ENCODE measurements at regions not wholly inside any gene's neighbourhood (a gene's known extent, or its start where the extent isn't known, plus 50 kb on each side); places are given as distances from the start of the nearest gene placed in this dataset.

- no peak for TF ChIP-seq CTCF (IDR thresholded peaks at IDR 0.05; ENCODE audit: borderline replicate concordance, extremely low read depth, low read length, poor library complexity, severe bottlenecking)
- no peak for TF ChIP-seq EZH2 (IDR thresholded peaks at IDR 0.05; ENCODE audit: borderline replicate concordance, low read depth, low read length, severe bottlenecking)
Measured at GRCh38 chr9:107430071-107430470, 59.5 kb downstream of the KLF4 start.

All from DND-41 (cell line).